ENCODE measurements at regions not wholly inside any gene's neighbourhood (a gene's known extent, or its start where the extent isn't known, plus 50 kb on each side); places are given as distances from the start of the nearest gene placed in this dataset.

DNA sequence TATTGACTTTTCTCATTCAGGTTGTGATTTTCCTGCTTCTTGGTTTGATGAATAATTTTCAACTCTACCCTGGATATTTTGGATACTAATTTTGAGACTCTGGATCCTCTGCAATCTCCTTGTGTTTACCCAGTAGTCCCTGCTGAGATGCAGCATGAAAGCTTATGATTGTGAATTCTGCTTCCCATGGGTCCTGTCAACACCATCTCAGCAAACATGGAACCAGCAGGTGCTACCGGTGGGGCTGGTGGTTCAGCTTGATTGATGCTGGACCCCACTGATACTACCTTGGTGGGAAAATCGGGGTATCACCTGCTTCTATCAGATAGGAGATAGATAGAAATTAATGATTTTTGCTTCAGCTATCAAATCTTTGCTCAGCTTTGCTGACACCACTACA is 81.1 kb downstream of the SOWAHC start:
- H3K27ac Mint-ChIP-seq: no peak overlapping the region
- H3K27me3 Mint-ChIP-seq (ENCODE audit: low read depth): peaks cover 7% of the 10 kb centered on the region
- DNase-seq: no peak
- intact Hi-C loops (cut with micrococcal nuclease): no loop called here
- CTCF ChIA-PET: interaction anchor here (0.7 kb wide), 1 partner anchor 185 kb away, joined by 3 read pairs; no protein-coding TSS in a partner anchor
- peaks cover 3% of the 10 kb centered on the region for H3K9me3 Mint-ChIP-seq
- H3K4me3 Mint-ChIP-seq: no peak overlapping the region
- H3K4me1 Mint-ChIP-seq (ENCODE audit: low read depth): peaks cover 6% of the 10 kb centered on the region
- H3K36me3 Mint-ChIP-seq (ENCODE audit: low read depth): no peaks in the 10 kb centered on the region

DNA sequence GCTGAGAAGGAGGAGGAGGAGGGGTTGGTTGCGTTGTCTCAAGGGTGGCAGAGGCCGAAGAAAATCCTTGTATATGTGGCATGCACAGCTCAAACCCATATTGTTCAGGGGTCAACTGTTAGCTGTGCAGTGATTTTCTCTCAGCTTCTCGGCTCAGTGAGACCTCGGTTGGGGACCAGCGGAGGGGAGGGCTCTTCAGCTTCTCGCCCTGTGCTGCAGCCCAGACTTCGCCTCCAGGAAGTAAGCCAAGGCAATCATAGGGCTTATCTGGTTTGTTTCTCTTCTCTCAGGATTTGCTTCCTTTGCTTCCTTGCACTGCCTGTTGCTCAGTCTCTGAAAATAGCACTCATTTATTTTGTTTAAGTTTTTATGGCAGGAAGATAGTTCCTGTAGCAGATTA is 85.5 kb downstream of the SOWAHC start:
- intact Hi-C loops (cut with micrococcal nuclease): no loop called here
- Mint-ChIP-seq H3K36me3 (ENCODE audit: low read depth) (no peaks in the 10 kb centered on the region), H3K4me3 (no peak overlapping the region), H3K27me3 (ENCODE audit: low read depth) (peaks cover 20% of the 10 kb centered on the region), H3K9me3 (no peaks in the 10 kb centered on the region), H3K4me1 (ENCODE audit: low read depth) (no peaks in the 10 kb centered on the region), H3K27ac (no peak overlapping the region)
- CTCF ChIA-PET: no interaction called here
- no peak for DNase-seq

DNA sequence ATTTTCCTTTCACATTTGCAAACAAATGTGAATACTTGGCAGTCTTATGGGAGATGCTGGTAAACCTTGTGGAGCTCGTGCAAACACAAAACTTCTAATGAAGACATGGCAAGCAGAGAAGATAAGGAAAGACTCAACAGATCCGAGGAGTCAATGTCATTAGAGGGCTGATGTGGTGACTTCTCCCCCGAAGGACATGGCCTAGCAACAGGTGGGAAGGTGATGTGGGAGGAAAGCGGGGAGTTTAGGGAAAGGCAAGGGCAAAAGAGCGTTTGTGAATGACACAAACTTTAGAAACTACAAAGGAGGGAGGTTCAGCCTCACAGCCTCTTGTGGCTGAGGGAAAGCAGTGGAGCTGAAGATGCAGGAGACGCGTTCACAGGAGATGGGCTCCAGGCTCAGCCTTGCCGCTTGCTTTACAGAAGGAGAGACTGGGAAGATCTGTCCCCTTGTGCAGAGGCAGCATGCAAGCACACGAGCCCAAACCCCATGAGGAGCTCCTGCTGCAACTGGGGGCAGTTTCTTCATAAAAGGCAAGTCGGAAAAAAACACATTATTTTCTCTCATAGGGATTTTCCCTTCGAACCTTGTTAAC is 86.6 kb downstream of the SOWAHC start:
- no peak overlapping the region for H3K4me3 Mint-ChIP-seq
- intact Hi-C loops (cut with micrococcal nuclease): no loop called here
- no peaks in the 10 kb centered on the region for H3K36me3 Mint-ChIP-seq (ENCODE audit: low read depth)
- H3K4me1 Mint-ChIP-seq (ENCODE audit: low read depth): no peaks in the 10 kb centered on the region
- DNase-seq: no peak
- no peak overlapping the region for H3K27ac Mint-ChIP-seq
- CTCF ChIA-PET: interaction anchor here (1.1 kb wide), 1 partner anchor 190 kb away, joined by 4 read pairs; no protein-coding TSS in a partner anchor
- H3K9me3 Mint-ChIP-seq: no peaks in the 10 kb centered on the region
- H3K27me3 Mint-ChIP-seq (ENCODE audit: low read depth): peaks cover 20% of the 10 kb centered on the region

DNA sequence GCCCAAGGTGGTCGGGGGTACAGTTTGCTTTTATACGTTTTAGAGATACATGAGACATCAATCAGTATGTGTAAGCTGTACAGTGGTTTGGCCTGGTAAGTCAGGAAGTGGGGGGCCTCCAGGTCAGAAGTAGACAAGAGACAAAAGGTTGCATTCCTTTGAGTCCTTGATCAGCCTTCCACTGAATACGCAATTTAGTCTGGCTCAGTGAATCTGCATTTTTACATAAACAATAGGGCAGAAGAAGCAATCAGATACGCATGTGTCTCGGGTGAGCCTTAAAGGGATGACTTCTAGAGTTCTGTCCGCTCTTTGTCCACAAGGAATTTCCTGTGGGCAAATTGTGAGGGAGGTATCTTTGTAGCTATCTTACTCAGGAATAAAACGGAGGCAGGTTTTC is 87.2 kb downstream of the SOWAHC start:
- no peaks in the 10 kb centered on the region for H3K9me3 Mint-ChIP-seq
- peaks cover 20% of the 10 kb centered on the region for H3K27me3 Mint-ChIP-seq (ENCODE audit: low read depth)
- CTCF ChIA-PET: interaction anchor here (1.0 to 1.1 kb wide), 2 partner anchors 155 to 191 kb away, joined by 3 to 4 read pairs; no protein-coding TSS in a partner anchor

DNA sequence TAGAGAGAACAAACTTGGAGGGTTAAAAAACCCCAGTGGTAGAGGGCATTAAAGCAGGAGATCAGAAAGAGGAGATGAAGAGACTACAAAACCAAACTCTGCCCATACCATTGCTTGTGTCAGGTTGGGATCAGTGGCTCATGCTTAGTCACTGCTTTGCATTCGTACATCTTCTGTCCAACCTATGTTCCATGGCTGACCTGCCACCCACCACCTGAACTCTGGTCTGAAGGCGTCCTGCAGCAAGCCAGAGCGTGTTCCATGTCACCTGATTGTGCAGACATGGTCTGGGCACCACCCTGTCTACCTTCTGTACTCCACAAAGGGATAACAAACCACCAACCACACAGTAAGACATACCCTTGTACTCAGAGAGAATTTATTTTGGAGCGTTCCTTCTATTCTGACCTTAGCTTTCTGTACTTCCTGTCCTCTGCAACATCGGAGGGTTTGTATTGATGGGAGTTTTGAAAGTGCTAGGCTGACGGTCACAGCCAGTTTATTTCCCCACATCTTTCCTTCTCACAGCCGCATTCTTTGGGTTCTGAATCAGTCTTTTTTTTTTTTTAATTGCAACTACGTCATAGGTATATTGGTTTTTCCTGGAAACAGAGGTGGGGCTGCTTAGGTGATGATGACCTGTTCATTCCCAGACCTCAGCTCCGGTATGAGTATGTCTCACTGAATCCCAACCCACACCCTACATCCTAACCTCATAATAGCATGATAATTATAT is 88.3 kb downstream of the SOWAHC start:
- CTCF ChIA-PET: interaction anchor here (1.0 kb wide), 1 partner anchor 156 kb away, joined by 3 read pairs; no protein-coding TSS in a partner anchor
- H3K36me3 Mint-ChIP-seq (ENCODE audit: low read depth): no peaks in the 10 kb centered on the region
- DNase-seq: no peak
- H3K4me3 Mint-ChIP-seq: no peak overlapping the region
- no peaks in the 10 kb centered on the region for H3K9me3 Mint-ChIP-seq
- no peaks in the 10 kb centered on the region for H3K4me1 Mint-ChIP-seq (ENCODE audit: low read depth)
- peaks cover 20% of the 10 kb centered on the region for H3K27me3 Mint-ChIP-seq (ENCODE audit: low read depth)
- intact Hi-C loops (cut with micrococcal nuclease): no loop called here
- H3K27ac Mint-ChIP-seq: no peak overlapping the region

More for the DNA sequence above, 87.2 kb downstream of the SOWAHC start:
- H3K4me3 Mint-ChIP-seq: no peak overlapping the region
- no peaks in the 10 kb centered on the region for H3K4me1 Mint-ChIP-seq (ENCODE audit: low read depth)
- H3K27ac Mint-ChIP-seq: no peak overlapping the region
- DNase-seq: no peak
- H3K36me3 Mint-ChIP-seq (ENCODE audit: low read depth): no peaks in the 10 kb centered on the region
- intact Hi-C loops (cut with micrococcal nuclease): no loop called here

DNA sequence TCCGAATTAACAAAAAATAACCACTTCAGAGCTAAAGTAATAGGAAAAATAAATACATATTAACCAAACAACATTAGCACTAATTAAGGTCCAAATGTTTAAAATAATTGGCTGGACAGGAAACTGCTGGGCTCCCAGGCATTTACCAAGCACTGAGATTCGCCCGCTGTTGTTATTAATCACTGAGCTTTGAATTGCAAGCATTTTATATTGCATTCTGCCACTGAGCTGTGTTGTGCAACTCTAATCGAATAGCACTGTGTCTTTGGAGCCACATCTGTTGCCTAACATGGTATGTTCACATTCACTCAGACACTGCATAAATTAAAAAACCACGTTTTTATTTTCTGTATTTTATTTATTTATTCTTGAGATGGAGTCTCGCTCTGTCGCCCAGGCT is 88.9 kb downstream of the SOWAHC start:
- CTCF ChIA-PET: no interaction called here

DNA sequence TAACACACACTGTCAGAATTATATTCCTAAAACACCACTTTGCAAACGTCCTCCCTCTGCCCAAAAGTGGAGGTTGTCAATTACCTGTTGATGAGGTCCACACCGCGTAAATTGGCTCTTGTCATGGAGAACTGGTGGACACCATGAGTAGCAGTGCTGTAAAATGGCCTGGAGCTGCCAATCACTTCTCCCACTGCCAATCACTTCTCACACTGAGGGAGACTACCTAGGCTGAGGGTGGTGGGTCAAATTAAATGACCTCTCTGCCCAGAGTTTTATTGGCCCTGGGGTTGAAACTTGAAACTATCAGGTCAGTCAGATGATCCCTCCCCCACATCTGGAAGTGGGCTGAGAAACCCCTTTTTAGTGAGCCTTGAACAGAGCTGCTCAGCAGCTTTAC is 89.6 kb downstream of the SOWAHC start:
- Mint-ChIP-seq H3K27me3 (ENCODE audit: low read depth) (peaks cover 16% of the 10 kb centered on the region), H3K4me3 (no peak overlapping the region), H3K27ac (no peak overlapping the region), H3K4me1 (ENCODE audit: low read depth) (no peaks in the 10 kb centered on the region), H3K9me3 (no peaks in the 10 kb centered on the region), H3K36me3 (ENCODE audit: low read depth) (no peaks in the 10 kb centered on the region)
- intact Hi-C loops (cut with micrococcal nuclease): no loop called here
- CTCF ChIA-PET: interaction anchor here (0.7 kb wide), 1 partner anchor 70 kb away, joined by 3 read pairs; no protein-coding TSS in a partner anchor
- DNase-seq: no peak

More for the DNA sequence above, 88.9 kb downstream of the SOWAHC start:
- Mint-ChIP-seq H3K4me3 (no peak overlapping the region), H3K4me1 (ENCODE audit: low read depth) (no peaks in the 10 kb centered on the region), H3K36me3 (ENCODE audit: low read depth) (no peaks in the 10 kb centered on the region), H3K9me3 (no peaks in the 10 kb centered on the region), H3K27me3 (ENCODE audit: low read depth) (peaks cover 20% of the 10 kb centered on the region), H3K27ac (no peak overlapping the region)
- DNase-seq: no peak
- intact Hi-C loops (cut with micrococcal nuclease): no loop called here

DNA sequence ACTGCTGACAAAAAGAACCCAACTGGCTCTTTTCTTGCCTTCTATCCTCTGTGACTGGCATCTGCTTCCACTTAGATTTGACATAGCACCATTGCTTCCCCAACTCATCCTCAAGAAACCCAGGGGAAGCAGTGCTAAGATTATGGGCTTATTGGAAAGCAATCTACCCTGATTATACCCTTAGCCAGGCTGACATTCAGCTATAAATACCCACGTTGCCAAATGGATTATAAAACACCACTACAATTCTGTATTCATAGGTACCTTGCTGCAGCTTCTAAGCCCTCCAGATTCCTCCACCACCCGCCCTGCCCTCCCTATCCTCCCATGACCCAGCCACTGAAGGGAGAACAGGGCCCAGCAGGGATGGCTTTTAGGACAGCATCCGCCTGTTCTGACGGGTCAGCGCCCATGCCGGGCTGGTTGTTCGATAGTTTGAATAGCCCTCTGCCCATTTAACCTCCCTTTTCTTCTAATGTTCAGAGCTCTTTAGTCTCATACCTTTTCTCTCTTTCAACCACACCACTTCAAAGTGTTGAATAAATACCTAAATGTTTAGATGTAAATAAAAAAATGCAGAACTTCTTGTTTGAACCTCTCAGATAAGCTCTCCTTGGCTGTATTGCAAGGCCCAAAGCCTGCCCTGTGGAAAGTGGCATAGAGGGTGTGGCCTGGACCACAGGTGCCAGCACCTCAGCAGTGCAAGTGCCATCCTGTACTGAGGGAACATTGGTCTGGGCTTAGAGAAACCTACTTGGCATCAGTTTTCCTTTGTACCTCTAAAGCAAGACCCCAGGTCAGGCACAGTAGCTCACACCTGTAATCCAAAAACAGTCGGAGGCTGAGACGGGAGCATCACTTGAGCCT is 86.6 kb upstream of the RGPD5 start:
- Mint-ChIP-seq H3K27ac (no peak overlapping the region), H3K9me3 (no peaks in the 10 kb centered on the region), H3K4me3 (no peak overlapping the region), H3K4me1 (ENCODE audit: low read depth) (no peaks in the 10 kb centered on the region), H3K27me3 (ENCODE audit: low read depth) (no peaks in the 10 kb centered on the region), H3K36me3 (ENCODE audit: low read depth) (no peaks in the 10 kb centered on the region)
- intact Hi-C loops (cut with micrococcal nuclease): no loop called here
- CTCF ChIA-PET: no interaction called here
- no peak for DNase-seq

DNA sequence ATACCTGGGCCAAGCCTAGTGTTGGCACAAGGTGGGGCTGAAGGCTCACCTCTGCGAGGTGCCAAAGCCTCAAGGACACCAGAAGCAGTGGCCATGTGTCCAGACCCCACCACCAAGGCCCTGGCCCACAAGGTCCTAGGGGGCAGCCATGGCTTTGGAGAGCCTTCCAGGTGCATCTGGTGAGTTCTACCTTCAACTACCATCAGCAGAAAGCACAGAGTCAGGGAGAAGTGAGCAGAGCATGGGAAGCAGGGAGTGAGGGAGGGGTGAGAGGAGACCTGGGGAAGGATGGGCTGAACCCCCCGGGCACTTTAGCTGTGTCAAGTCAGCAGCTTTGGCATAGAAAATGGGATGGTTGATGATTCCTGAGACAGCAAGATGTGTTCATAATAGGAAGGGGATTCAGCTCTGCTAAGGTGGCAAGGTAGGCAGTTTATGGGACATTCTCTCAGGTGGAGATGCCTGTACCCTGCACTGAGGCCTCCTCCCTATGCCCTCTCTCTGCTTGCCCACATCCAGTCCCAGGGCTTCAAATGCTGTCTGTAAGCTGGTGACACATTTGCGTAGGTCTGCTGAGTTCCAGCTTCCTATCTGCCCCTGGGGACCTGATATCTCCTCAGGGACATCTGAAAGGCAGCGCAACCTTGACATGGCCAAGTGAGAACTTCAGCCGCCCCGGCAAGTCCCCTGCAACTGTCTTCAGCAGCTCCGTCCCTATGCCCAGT is 83.4 kb upstream of the RGPD5 start:
- H3K36me3 Mint-ChIP-seq (ENCODE audit: low read depth): no peaks in the 10 kb centered on the region
- CTCF ChIA-PET: no interaction called here
- intact Hi-C loops (cut with micrococcal nuclease): no loop called here
- H3K9me3 Mint-ChIP-seq: no peaks in the 10 kb centered on the region
- H3K4me1 Mint-ChIP-seq (ENCODE audit: low read depth): no peaks in the 10 kb centered on the region
- H3K4me3 Mint-ChIP-seq: no peak overlapping the region
- H3K27me3 Mint-ChIP-seq (ENCODE audit: low read depth): no peaks in the 10 kb centered on the region
- no peak overlapping the region for H3K27ac Mint-ChIP-seq
- no peak for DNase-seq

DNA sequence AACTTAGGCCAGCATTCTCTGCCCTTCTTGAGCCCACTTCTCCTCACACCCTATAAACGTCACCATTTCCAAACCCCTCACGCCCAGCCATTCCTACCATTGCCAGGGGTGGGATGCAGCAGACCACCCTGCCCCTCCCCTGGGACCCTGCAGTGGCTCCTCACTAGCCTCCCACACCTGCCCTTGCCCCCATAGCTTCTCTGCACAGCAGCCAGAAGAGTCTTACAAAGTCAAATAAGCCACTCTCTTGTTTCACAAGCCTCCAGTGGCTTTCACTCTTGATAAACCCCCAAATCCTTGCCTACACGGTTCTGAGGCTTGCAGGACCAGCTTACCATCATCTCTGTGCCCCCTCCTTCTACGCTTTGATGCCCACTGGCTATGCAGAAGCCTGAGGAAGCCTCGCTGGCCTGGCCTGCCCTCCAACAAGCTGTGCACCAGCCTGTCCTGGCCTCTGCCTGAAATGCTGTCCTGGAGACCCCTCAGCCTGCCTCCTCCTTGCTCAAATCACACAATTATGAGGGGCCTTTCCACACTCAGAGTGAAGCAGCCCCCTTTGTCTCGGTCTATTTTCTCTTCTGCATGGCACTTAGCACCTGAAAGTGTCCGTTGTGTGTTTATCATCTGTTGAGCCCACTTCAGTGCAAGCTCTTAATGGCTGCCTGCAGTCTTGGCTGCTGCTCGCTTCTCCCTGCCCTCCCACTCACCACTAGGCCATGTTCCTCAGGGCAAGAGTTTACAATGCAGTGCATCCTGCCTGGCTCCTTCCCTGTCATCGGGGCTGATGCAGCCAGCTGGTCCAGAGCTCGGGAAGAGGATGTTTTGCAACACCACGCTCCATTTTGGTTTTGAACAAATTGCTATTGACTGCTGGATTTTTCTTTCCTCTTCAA is 82.6 kb upstream of the RGPD5 start:
- Mint-ChIP-seq H3K27me3 (ENCODE audit: low read depth) (no peaks in the 10 kb centered on the region), H3K36me3 (ENCODE audit: low read depth) (no peaks in the 10 kb centered on the region), H3K9me3 (no peaks in the 10 kb centered on the region), H3K27ac (no peak overlapping the region), H3K4me1 (ENCODE audit: low read depth) (no peaks in the 10 kb centered on the region), H3K4me3 (no peak overlapping the region)
- intact Hi-C loops (cut with micrococcal nuclease): no loop called here
- CTCF ChIA-PET: no interaction called here
- DNase-seq: no peak

DNA sequence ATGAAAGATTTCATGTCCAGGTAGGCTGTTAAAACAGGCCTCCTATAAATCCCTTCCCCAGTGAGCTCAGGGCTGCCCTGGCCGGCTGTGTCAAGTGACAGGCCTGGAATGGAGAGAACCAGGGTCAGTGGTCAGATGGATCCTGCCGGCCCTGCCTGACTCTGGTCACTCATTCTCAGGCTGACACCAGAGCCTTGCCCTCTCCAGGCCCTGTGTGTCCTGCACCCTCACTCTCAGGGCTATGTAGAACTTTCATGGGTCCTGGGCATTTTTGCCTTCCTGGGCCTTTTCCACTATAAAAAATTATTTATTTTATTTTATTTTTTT is 82.0 kb upstream of the RGPD5 start:
- intact Hi-C loops (cut with micrococcal nuclease): no loop called here
- no peak for DNase-seq
- Mint-ChIP-seq H3K27me3 (ENCODE audit: low read depth) (no peaks in the 10 kb centered on the region), H3K9me3 (no peaks in the 10 kb centered on the region), H3K4me1 (ENCODE audit: low read depth) (no peaks in the 10 kb centered on the region), H3K36me3 (ENCODE audit: low read depth) (no peaks in the 10 kb centered on the region), H3K27ac (no peak overlapping the region), H3K4me3 (no peak overlapping the region)
- CTCF ChIA-PET: no interaction called here
